ENCODE measurements at regions not wholly inside any gene's neighbourhood (a gene's known extent, or its start where the extent isn't known, plus 50 kb on each side); places are given as distances from the start of the nearest gene placed in this dataset.

DNA sequence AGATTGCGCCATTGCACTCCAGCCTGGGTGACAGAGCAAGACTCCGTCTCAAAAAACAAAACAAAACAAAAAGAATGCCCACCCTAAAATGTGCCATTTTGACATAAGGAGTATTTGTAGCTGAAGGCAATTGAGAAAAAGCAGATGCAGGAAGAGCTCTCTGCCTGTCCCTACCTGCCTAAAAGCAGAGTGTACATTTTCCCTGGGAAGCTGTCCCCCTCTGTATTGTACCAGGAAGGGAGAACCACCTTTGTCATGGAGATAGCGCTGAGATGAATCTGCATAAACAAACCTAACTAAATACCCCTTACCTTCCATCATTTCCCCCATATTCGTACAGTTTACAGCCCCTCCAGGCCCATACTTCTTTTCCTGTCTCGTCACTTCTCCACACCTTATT lies 94.4 kb upstream of the SLC45A1 start:
- Histone ChIP-seq H3K36me3 (ENCODE audit: control insufficient read depth in 3 of 3, insufficient read depth in 2 of 3, low read depth in 1 of 3, low read length in 3 of 3) (no peaks in the 10 kb centered on the region), H3K27ac (ENCODE audit: low read depth in 1 of 3, low read length in 2 of 3) (no peak overlapping the region), H3K9me3 (ENCODE audit: control insufficient read depth in 2 of 2, insufficient read depth in 1 of 2, low read depth in 1 of 2, low read length in 1 of 2) (peaks cover 0 to 12% of the 10 kb centered on the region in 2 donors), H3K4me1 (ENCODE audit: control insufficient read depth in 3 of 3, insufficient read depth in 2 of 3, low read depth in 1 of 3, low read length in 2 of 3) (no peaks in the 10 kb centered on the region), H3K4me3 (ENCODE audit: low read depth in 1 of 3, low read length in 3 of 3) (no peak overlapping the region), H3K27me3 (ENCODE audit: control insufficient read depth in 3 of 3, insufficient read depth in 3 of 3, low read length in 3 of 3) (no peaks in the 10 kb centered on the region)
- DNase-seq: no peak
- FAIRE-seq: no peak
- WGBS, 3 donors: 91 to 92% (median 91%) methylated on average over 5 of the region's 5 CpGs

DNA sequence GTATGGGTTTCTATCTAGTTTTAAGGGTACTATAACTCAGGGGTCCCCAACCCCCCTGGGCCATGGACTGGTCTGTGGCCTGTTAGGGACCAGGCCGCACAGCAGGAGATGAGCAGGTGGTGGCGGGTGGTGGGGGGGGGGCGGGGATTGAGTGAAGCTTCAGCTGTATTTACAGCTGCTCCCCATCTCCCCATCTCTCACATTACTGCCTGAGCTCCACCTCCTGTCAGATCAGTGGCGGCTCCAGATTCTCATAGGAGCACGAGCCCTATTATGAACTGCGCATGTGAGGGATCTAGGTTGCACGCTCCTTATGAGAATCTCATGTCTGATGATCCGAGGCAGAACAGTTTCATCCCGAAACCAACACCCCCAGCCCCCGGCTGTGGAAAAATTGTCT lies 95.1 kb upstream of the SLC45A1 start:
- Histone ChIP-seq H3K4me3 (ENCODE audit: low read depth in 1 of 3, low read length in 3 of 3) (no peak overlapping the region), H3K36me3 (ENCODE audit: control insufficient read depth in 3 of 3, insufficient read depth in 2 of 3, low read depth in 1 of 3, low read length in 3 of 3) (no peaks in the 10 kb centered on the region), H3K27me3 (ENCODE audit: control insufficient read depth in 3 of 3, insufficient read depth in 3 of 3, low read length in 3 of 3) (no peaks in the 10 kb centered on the region), H3K4me1 (ENCODE audit: control insufficient read depth in 3 of 3, insufficient read depth in 2 of 3, low read depth in 1 of 3, low read length in 2 of 3) (peaks cover 0 to 1% (median 1%) of the 10 kb centered on the region in 3 donors), H3K9me3 (ENCODE audit: control insufficient read depth in 2 of 2, insufficient read depth in 1 of 2, low read depth in 1 of 2, low read length in 1 of 2) (peaks cover 0 to 5% of the 10 kb centered on the region in 2 donors), H3K27ac (ENCODE audit: low read depth in 1 of 3, low read length in 2 of 3) (no peak overlapping the region)
- no peak for DNase-seq
- WGBS, 3 donors: 87 to 96% (median 96%) methylated on average over 10 of the region's 10 CpGs
- no peak for FAIRE-seq

DNA sequence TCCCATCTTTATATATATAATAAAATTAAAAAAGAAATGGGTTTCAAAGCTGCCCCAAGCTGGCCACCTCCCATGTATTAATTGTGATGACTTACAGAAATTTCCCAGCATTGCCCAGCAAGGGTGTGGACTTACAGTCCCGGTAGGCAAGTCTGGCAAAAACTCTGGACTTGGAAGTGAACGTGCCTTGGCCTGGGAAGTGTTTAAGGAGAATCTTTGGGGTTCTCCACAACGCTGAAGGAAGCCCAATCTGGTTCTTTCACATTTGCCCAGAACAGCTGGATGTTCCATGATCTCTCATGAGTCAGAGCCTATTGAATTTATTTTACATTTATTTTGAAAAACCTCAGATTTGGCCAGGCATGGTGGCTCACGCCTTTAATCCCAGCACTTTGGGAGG lies 98.4 kb upstream of the SLC45A1 start:
- Histone ChIP-seq H3K27me3 (ENCODE audit: control insufficient read depth in 3 of 3, insufficient read depth in 3 of 3, low read length in 3 of 3) (no peaks in the 10 kb centered on the region), H3K9me3 (ENCODE audit: control insufficient read depth in 2 of 2, insufficient read depth in 1 of 2, low read depth in 1 of 2, low read length in 1 of 2) (no peaks in the 10 kb centered on the region), H3K36me3 (ENCODE audit: control insufficient read depth in 3 of 3, insufficient read depth in 2 of 3, low read depth in 1 of 3, low read length in 3 of 3) (no peaks in the 10 kb centered on the region), H3K27ac (ENCODE audit: low read depth in 1 of 3, low read length in 2 of 3) (no peak overlapping the region), H3K4me1 (ENCODE audit: control insufficient read depth in 3 of 3, insufficient read depth in 2 of 3, low read depth in 1 of 3, low read length in 2 of 3) (peaks cover 0 to 21% (median 8%) of the 10 kb centered on the region in 3 donors), H3K4me3 (ENCODE audit: low read depth in 1 of 3, low read length in 3 of 3) (no peak overlapping the region)
- 49 to 86% (median 72%) methylated on average over 4 of the region's 4 CpGs for WGBS, 3 donors
- no peak for DNase-seq
- FAIRE-seq: no peak

DNA sequence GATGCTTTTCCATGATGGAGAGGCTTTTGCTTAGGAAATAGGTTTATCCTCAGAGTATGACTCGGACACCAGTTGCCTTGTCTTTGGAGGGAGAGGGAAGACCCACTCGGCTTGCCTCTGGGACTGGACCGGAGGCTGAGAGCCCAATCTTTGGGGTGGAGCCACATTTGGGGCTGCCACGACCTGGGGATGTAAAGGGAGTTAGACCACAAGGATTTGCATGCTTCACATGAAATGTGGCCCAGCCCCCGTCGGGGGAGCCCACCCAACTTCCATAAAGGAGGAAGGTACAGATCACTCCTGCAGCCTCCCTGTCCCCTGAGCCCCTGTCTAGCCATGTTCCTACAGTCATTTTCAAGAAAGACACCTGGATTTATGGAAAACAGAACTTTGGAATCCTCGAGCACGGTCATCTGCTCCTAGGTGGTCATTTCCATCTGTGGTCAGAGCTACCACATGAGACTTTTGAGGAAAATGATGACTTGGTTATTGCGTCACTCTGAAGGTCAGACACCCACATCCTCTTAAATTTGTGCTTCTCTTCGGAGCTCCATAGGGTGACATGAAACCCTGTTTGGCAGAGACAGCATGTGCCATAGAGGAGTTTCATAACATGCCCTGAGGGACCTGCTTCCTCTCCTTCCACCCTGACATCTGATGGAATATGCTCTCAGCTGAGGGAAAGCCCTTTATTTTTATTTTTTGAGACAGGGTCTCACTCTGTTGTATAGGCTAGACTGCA lies 99.4 kb upstream of the SLC45A1 start:
- Histone ChIP-seq H3K27me3 (ENCODE audit: control insufficient read depth in 3 of 3, insufficient read depth in 3 of 3, low read length in 3 of 3) (no peaks in the 10 kb centered on the region), H3K36me3 (ENCODE audit: control insufficient read depth in 3 of 3, insufficient read depth in 2 of 3, low read depth in 1 of 3, low read length in 3 of 3) (no peaks in the 10 kb centered on the region), H3K4me3 (ENCODE audit: low read depth in 1 of 3, low read length in 3 of 3) (no peak overlapping the region), H3K9me3 (ENCODE audit: control insufficient read depth in 2 of 2, insufficient read depth in 1 of 2, low read depth in 1 of 2, low read length in 1 of 2) (no peaks in the 10 kb centered on the region), H3K4me1 (ENCODE audit: control insufficient read depth in 3 of 3, insufficient read depth in 2 of 3, low read depth in 1 of 3, low read length in 2 of 3) (peaks cover 0 to 21% (median 8%) of the 10 kb centered on the region in 3 donors), H3K27ac (ENCODE audit: low read depth in 1 of 3, low read length in 2 of 3) (no peak overlapping the region)
- 81 to 90% (median 81%) methylated on average over 10 of the region's 10 CpGs for whole genome bisulfite sequencing, 3 donors
- FAIRE-seq (no peak), DNase-seq (no peak)

DNA sequence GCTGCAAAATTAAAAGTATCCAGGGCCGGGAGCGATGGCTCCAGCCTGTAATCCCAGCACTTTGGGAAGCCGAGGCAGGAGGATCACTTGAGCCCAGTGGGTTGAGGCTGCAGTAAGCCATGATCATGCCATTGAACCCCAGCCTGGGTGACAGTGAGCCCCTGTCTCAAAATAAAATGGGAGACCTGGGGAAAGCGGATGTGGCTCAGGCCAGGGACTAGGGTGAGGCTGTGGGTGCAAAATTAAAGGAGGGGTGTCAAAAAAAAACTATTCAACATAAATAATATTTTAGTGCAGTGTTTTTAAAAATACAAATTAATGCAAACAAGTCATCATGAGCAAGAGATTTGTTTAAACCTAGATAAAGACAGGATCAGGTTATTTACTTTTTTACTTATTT lies 100.1 kb upstream of the SLC45A1 start:
- DNase-seq: no peak
- no peak for FAIRE-seq
- H3K36me3 ChIP-seq (ENCODE audit: control insufficient read depth in 3 of 3, insufficient read depth in 2 of 3, low read depth in 1 of 3, low read length in 3 of 3): no peaks in the 10 kb centered on the region
- H3K27me3 ChIP-seq (ENCODE audit: control insufficient read depth in 3 of 3, insufficient read depth in 3 of 3, low read length in 3 of 3): no peaks in the 10 kb centered on the region
- H3K27ac ChIP-seq (ENCODE audit: low read depth in 1 of 3, low read length in 2 of 3): peak overlapping the region in 1 of 3 donors; percentile 34
- H3K4me1 ChIP-seq (ENCODE audit: control insufficient read depth in 3 of 3, insufficient read depth in 2 of 3, low read depth in 1 of 3, low read length in 2 of 3): peaks cover 0 to 21% (median 8%) of the 10 kb centered on the region in 3 donors
- 43 to 65% (median 62%) methylated on average over 4 of the region's 4 CpGs for WGBS, 3 donors
- H3K4me3 ChIP-seq (ENCODE audit: low read depth in 1 of 3, low read length in 3 of 3): peak overlapping the region in 2 of 3 donors; percentile 51 to 57
- H3K9me3 ChIP-seq (ENCODE audit: control insufficient read depth in 2 of 2, insufficient read depth in 1 of 2, low read depth in 1 of 2, low read length in 1 of 2): no peaks in the 10 kb centered on the region

DNA sequence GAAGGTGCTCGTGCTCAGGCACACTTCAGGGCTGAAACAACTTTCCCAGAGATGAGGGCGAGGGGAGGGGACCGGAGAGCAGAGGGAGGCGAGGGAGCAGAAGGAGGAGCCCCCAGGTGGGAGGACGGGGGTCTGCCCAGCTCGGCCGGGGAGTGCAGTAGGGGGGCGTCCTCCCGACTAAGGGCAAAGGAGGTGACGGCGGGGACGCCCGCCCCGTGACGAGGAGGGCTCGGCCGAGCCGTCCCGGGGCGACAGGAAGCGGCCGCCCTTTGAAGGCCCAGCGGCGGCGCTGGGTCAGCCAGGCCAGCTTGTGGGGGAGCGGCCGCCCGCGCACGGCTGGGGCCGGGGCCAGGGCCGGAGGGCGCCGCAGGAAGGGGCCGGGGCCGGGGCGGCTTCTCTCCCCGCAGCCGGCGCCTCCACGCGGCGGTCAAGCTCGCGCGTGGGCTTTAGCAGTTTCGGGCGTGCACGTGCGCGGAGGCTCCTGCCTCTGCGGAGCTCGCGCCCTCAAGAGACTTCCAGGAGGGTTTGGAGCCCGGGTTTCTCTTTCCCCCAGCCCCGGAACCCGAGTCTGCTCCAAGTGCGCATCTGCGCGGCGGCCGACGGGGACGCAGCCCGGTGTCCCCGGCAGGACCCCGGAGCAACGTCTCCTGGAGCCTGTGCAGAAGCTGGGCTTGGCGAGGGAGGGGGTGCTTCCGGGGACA lies 100.8 kb upstream of the SLC45A1 start:
- Histone ChIP-seq H3K27me3 (ENCODE audit: control insufficient read depth in 3 of 3, insufficient read depth in 3 of 3, low read length in 3 of 3) (no peaks in the 10 kb centered on the region), H3K4me1 (ENCODE audit: control insufficient read depth in 3 of 3, insufficient read depth in 2 of 3, low read depth in 1 of 3, low read length in 2 of 3) (peaks cover 0 to 21% (median 8%) of the 10 kb centered on the region in 3 donors), H3K36me3 (ENCODE audit: control insufficient read depth in 3 of 3, insufficient read depth in 2 of 3, low read depth in 1 of 3, low read length in 3 of 3) (no peaks in the 10 kb centered on the region), H3K27ac (ENCODE audit: low read depth in 1 of 3, low read length in 2 of 3) (peak overlapping the region in 2 of 3 donors; percentile 11 to 80), H3K4me3 (ENCODE audit: low read depth in 1 of 3, low read length in 3 of 3) (peak overlapping the region in 2 of 3 donors; percentile 51 to 57), H3K9me3 (ENCODE audit: control insufficient read depth in 2 of 2, insufficient read depth in 1 of 2, low read depth in 1 of 2, low read length in 1 of 2) (no peaks in the 10 kb centered on the region)
- DNase-seq (peak; percentile 39 to 76), FAIRE-seq (no peak)
- WGBS, 3 donors: 3 to 8% (median 3%) methylated on average over 24 to 70 of the region's 70 CpGs

DNA sequence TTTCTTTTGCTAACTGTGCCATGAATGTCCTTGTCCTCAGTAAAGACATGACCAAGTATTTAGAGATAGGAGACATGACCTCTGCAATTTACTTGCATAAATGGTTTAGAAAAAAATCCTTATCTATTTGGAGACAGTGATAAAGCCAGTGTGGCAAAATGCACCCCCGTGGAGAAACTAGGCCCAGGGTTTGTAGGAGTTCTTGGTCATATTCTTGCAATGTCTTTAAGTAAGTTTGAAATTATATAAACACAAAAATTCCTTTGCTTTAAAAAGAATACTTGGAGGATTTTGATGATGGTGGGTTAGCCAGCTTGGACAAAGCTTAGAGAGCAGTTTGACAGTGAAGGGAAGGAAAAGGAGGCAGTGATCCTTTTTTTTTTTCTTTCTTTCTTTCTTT lies 101.9 kb upstream of the SLC45A1 start:
- Histone ChIP-seq H3K4me3 (ENCODE audit: low read depth in 1 of 3, low read length in 3 of 3) (no peak overlapping the region), H3K27me3 (ENCODE audit: control insufficient read depth in 3 of 3, insufficient read depth in 3 of 3, low read length in 3 of 3) (no peaks in the 10 kb centered on the region), H3K9me3 (ENCODE audit: control insufficient read depth in 2 of 2, insufficient read depth in 1 of 2, low read depth in 1 of 2, low read length in 1 of 2) (no peaks in the 10 kb centered on the region), H3K27ac (ENCODE audit: low read depth in 1 of 3, low read length in 2 of 3) (no peak overlapping the region), H3K36me3 (ENCODE audit: control insufficient read depth in 3 of 3, insufficient read depth in 2 of 3, low read depth in 1 of 3, low read length in 3 of 3) (no peaks in the 10 kb centered on the region), H3K4me1 (ENCODE audit: control insufficient read depth in 3 of 3, insufficient read depth in 2 of 3, low read depth in 1 of 3, low read length in 2 of 3) (peaks cover 0 to 21% (median 8%) of the 10 kb centered on the region in 3 donors)
- FAIRE-seq: no peak
- WGBS, 3 donors: 14 to 25% (median 21%) methylated on average over 1 of the region's 1 CpG
- DNase-seq: no peak

DNA sequence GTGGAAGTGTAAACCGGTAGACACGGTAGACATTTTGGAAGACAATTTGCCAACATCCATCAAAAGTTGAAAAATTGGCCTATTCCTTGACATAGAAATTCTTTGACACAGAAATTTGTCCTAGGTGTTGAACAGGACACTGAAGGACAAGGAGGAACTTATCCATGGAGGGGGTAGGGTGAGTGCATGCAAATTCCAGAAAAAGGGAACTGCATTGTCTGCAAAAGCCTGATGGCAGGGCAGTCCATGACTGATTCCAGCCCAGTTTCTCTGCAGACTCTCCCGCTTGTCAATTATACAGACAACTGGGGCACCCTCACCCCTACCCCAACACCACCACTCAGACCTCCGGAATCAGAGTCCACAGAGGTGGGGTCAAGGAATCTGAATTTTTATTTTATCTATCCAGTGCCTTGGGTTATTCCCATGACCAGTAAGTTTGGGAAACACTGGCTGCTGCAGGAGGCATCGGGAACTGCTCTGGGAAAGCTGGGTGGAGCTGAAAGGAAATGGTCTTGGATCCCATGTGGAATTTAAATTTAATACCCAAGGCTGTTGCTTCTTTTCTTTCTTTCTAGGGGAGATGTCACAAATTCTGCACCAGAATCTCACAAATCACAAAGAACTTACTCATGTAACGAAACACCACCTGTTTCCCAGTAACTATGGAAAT lies 103.3 kb upstream of the SLC45A1 start:
- DNase-seq (no peak), FAIRE-seq (no peak)
- Histone ChIP-seq H3K27me3 (ENCODE audit: control insufficient read depth in 3 of 3, insufficient read depth in 3 of 3, low read length in 3 of 3) (peaks cover 0 to 2% (median 0%) of the 10 kb centered on the region in 3 donors), H3K9me3 (ENCODE audit: control insufficient read depth in 2 of 2, insufficient read depth in 1 of 2, low read depth in 1 of 2, low read length in 1 of 2) (no peaks in the 10 kb centered on the region), H3K4me3 (ENCODE audit: low read depth in 1 of 3, low read length in 3 of 3) (no peak overlapping the region), H3K27ac (ENCODE audit: low read depth in 1 of 3, low read length in 2 of 3) (no peak overlapping the region), H3K4me1 (ENCODE audit: control insufficient read depth in 3 of 3, insufficient read depth in 2 of 3, low read depth in 1 of 3, low read length in 2 of 3) (peaks cover 0 to 21% (median 8%) of the 10 kb centered on the region in 3 donors), H3K36me3 (ENCODE audit: control insufficient read depth in 3 of 3, insufficient read depth in 2 of 3, low read depth in 1 of 3, low read length in 3 of 3) (no peaks in the 10 kb centered on the region)
- WGBS, 3 donors: 84 to 94% (median 90%) methylated on average over 6 of the region's 6 CpGs
